Mesendoderm (in vitro differentiated cells): ENCODE measurements at regions not wholly inside any gene's neighbourhood (a gene's known extent, or its start where the extent isn't known, plus 50 kb on each side); places are given as distances from the start of the nearest gene placed in this dataset.
A peak's percentile ranks its signal among the peaks of the same experiment; 100 is the strongest.

ENCODE experiments used
- DNase-seq: peaks from one replicate; pipeline ENCODE4 v3.0.0; 2013
- H2AK5ac ChIP-seq: 2 replicates; pipeline ENCODE4 v1.6.1; 2013; ENCODE audit warnings: low read length, inconsistent platforms
- H2BK120ac ChIP-seq: 2 replicates; pipeline ENCODE4 v1.6.1; 2013; ENCODE audit warnings: low read depth, mild to moderate bottlenecking, low read length, moderate library complexity, mixed read lengths
- H2BK15ac ChIP-seq: replicated peaks from 2 replicates; pipeline ENCODE4 v1.6.1; 2013; ENCODE audit warnings: low read depth, mild to moderate bottlenecking, moderate library complexity
- H2BK5ac ChIP-seq: 2 replicates; pipeline ENCODE4 v1.6.1; 2013; ENCODE audit warnings: low read length, inconsistent platforms
- H3K18ac ChIP-seq: 2 replicates; pipeline ENCODE4 v1.6.1; 2013; ENCODE audit warnings: mild to moderate bottlenecking, low read length, mixed read lengths
- H3K23ac ChIP-seq: one replicate; pipeline ENCODE4 v1.6.1; 2013; ENCODE audit warnings: low read length
- H3K27ac ChIP-seq: 2 replicates; pipeline ENCODE4 v1.5.1; 2013; ENCODE audit warnings: low read depth, mild to moderate bottlenecking, inconsistent platforms, low read length, moderate library complexity
- H3K27me3 ChIP-seq: 2 replicates; pipeline ENCODE4 v1.6.1; 2013; ENCODE audit warnings: low read length, control low read depth, mild to moderate bottlenecking, inconsistent platforms; ENCODE audit not compliant: insufficient read depth, poor library complexity
- H3K36me3 ChIP-seq: 2 replicates; pipeline ENCODE4 v1.6.1; 2013; ENCODE audit warnings: low read length, inconsistent platforms; ENCODE audit not compliant: control insufficient read depth, insufficient read depth
- H3K4ac ChIP-seq: one replicate; pipeline ENCODE4 v1.6.1; 2013; ENCODE audit warnings: low read depth, mild to moderate bottlenecking, low read length, moderate library complexity
- H3K4me1 ChIP-seq: 2 replicates; pipeline ENCODE4 v1.6.1; 2013; ENCODE audit warnings: low read depth, low read length, inconsistent platforms; ENCODE audit not compliant: control insufficient read depth
- H3K4me2 ChIP-seq: 2 replicates; pipeline ENCODE4 v1.6.1; 2013; ENCODE audit warnings: low read length
- H3K4me3 ChIP-seq: 2 replicates; pipeline ENCODE4 v1.5.1; 2013; ENCODE audit warnings: mild to moderate bottlenecking, low read length
- H3K56ac ChIP-seq: one replicate; pipeline ENCODE4 v1.6.1; 2013; ENCODE audit warnings: low read length
- H3K79me1 ChIP-seq: 2 replicates; pipeline ENCODE4 v1.6.1; 2013; ENCODE audit warnings: low read length, inconsistent platforms
- H3K79me2 ChIP-seq: 2 replicates; pipeline ENCODE4 v1.6.1; 2013; ENCODE audit warnings: mild to moderate bottlenecking, low read length; ENCODE audit not compliant: control insufficient read depth, insufficient read depth
- H3K9ac ChIP-seq: 2 replicates; pipeline ENCODE4 v1.6.1; 2013; ENCODE audit warnings: low read length, inconsistent platforms
- H4K5ac ChIP-seq: one replicate; pipeline ENCODE4 v1.6.1; 2013; ENCODE audit warnings: low read length
- H4K8ac ChIP-seq: one replicate; pipeline ENCODE4 v1.6.1; 2013; ENCODE audit warnings: low read depth, mild to moderate bottlenecking, control low read depth, low read length, moderate library complexity
- WGBS: extraction: QIAGEN DNeasy Blood & Tissue Kit; methylation state at CpG from one replicate; pipeline ENCODE4 v1.1.7; 2013; ENCODE audit warnings: low lambda C conversion rate, missing lambda C conversion rate; ENCODE audit not compliant: insufficient coverage; ENCODE audit errors: extremely low coverage; 5-methylcytosine and 5-hydroxymethylcytosine counted together

- no peak overlapping the region for H3K9ac ChIP-seq
- no peak overlapping the region for H3K23ac ChIP-seq
- no peak overlapping the region for H2AK5ac ChIP-seq
- H3K4me1 ChIP-seq, result no peaks in the 10 kb centered on the region
- H3K27me3 ChIP-seq, result no peaks in the 10 kb centered on the region
- no peak overlapping the region for H3K56ac ChIP-seq
- no peak overlapping the region for H3K18ac ChIP-seq
- H3K4me2 ChIP-seq, result no peak overlapping the region
- no peak overlapping the region for H3K4me3 ChIP-seq
- H2BK120ac ChIP-seq, result no peak overlapping the region
- no CpG with 5 or more reads among the region's 2 CpGs for WGBS
- H3K4ac ChIP-seq, result no peak overlapping the region
- no peaks in the 10 kb centered on the region for H3K79me1 ChIP-seq
- no peak overlapping the region for H4K5ac ChIP-seq
- no peaks in the 10 kb centered on the region for H3K79me2 ChIP-seq
- peak; percentile 59 for DNase-seq
- no peak overlapping the region for H4K8ac ChIP-seq
- H2BK5ac ChIP-seq, result no peak overlapping the region
- H2BK15ac ChIP-seq, result no peak overlapping the region
- H3K27ac ChIP-seq, result no peak overlapping the region
- H3K36me3 ChIP-seq, result no peaks in the 10 kb centered on the region
Measured at GRCh38 chrX:149275836-149276235, 229.3 kb downstream of the IDS start.

DNA sequence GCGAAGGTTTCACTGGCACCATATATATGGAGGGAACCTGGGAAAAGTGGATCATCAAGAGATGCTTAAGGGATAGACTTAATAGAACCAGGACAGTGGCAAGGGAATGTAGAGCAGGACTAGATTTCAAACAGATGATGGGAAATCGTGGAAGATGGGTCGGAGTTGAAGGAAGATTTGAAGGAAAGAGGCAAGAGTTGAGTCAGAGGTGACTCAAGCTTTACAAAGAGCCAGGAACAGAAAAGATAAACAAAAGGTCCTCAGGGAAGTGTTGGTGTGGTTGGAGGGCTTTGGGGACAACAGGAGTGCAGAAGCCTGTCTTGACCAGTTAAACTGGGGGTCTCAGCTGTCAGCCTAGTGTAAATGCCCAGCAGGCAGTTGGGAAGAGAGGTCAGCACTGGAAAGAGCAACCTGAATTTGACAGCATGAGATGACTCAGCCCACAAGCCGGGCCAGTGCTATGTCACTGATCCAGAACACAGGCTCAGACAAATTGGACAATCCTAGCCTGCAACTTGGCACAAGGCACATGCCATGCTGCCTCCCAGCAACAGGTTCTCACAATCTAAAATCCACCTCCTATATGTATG, 230.5 kb downstream of the IDS start:
- no CpG with 5 or more reads among the region's 4 CpGs for WGBS
- DNase-seq, result no peak
- Histone ChIP-seq H3K4me1 (no peaks in the 10 kb centered on the region), H3K56ac (no peak overlapping the region), H2BK120ac (no peak overlapping the region), H3K27ac (no peak overlapping the region), H4K8ac (no peak overlapping the region), H3K79me2 (no peaks in the 10 kb centered on the region), H2AK5ac (no peak overlapping the region), H3K4ac (no peak overlapping the region), H4K5ac (no peak overlapping the region), H3K4me2 (no peak overlapping the region), H2BK15ac (no peak overlapping the region), H3K79me1 (no peaks in the 10 kb centered on the region), H3K36me3 (no peaks in the 10 kb centered on the region), H2BK5ac (no peak overlapping the region), H3K27me3 (no peaks in the 10 kb centered on the region), H3K18ac (no peak overlapping the region), H3K9ac (no peak overlapping the region), H3K4me3 (no peak overlapping the region), H3K23ac (no peak overlapping the region)

- WGBS, result no CpG with 5 or more reads among the region's 10 CpGs
- Histone ChIP-seq H3K27ac (no peak overlapping the region), H2BK15ac (no peak overlapping the region), H3K56ac (no peak overlapping the region), H3K4me3 (no peak overlapping the region), H3K23ac (no peak overlapping the region), H3K4me2 (no peak overlapping the region), H4K8ac (no peak overlapping the region), H2AK5ac (no peak overlapping the region), H3K4me1 (no peaks in the 10 kb centered on the region), H3K27me3 (no peaks in the 10 kb centered on the region), H3K4ac (no peak overlapping the region), H2BK5ac (no peak overlapping the region), H4K5ac (no peak overlapping the region), H3K9ac (no peak overlapping the region), H2BK120ac (no peak overlapping the region), H3K79me2 (no peaks in the 10 kb centered on the region), H3K36me3 (no peaks in the 10 kb centered on the region), H3K18ac (no peak overlapping the region), H3K79me1 (no peaks in the 10 kb centered on the region)
- DNase-seq, result no peak
Measured at GRCh38 chrX:149272690-149273463, 232.2 kb downstream of the IDS start.

DNA sequence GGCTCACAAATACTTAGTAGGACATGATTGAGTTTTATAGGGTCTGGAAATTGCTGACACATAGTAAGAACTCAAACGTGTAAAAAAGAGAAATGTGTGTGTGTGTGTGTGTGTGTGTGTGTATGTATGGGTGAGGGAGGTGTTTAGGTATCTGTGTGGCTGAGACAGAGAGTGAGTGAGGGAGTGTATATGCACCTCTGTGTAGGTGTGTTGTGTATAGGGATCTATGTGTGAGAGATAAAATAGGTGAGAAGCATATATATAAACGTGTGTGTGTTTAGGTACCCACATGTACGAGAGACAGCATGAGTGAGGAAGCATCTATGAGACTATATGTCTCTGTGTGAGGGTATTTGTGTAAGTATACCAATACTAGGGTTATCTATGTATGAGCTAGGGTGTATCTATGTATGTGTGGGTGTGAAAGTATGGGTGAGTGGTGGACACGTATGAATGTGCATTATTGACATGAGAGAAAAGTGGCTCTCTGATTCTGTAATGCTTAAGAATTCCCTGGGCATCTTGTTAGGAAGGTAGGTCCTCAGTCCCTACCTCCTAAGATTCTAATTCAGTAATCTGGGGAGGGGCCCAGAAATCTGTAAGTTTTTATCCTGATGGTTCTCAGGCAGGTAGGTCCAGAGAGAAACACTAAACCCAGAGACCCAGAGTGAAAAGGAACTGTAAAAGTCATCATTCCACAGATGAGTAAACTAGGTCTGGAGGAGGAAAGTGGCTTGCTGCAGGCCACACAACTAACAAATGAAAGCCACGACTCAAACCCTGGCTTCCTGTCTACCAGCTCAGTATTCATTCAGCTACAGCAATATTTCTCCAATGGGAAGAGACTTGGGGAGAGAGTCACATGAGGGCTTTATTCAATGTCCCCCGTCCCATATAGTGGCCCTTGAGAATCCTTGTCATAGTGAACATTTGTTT, 237.0 kb downstream of the IDS start:
- Histone ChIP-seq H3K36me3 (no peaks in the 10 kb centered on the region), H3K27me3 (no peaks in the 10 kb centered on the region), H3K9ac (no peak overlapping the region), H2BK15ac (no peak overlapping the region), H4K5ac (no peak overlapping the region), H3K4ac (no peak overlapping the region), H2AK5ac (no peak overlapping the region), H3K4me3 (no peak overlapping the region), H4K8ac (no peak overlapping the region), H3K27ac (no peak overlapping the region), H3K4me1 (no peaks in the 10 kb centered on the region), H3K56ac (no peak overlapping the region), H2BK5ac (no peak overlapping the region), H3K18ac (no peak overlapping the region), H3K23ac (no peak overlapping the region), H3K79me1 (no peaks in the 10 kb centered on the region), H3K4me2 (no peak overlapping the region), H3K79me2 (no peaks in the 10 kb centered on the region), H2BK120ac (no peak overlapping the region)
- no CpG with 5 or more reads among the region's 6 CpGs for WGBS
- no peak for DNase-seq

- H3K79me1 ChIP-seq, result no peaks in the 10 kb centered on the region
- DNase-seq, result no peak
- no peak overlapping the region for H2BK15ac ChIP-seq
- no peak overlapping the region for H3K4ac ChIP-seq
- H4K8ac ChIP-seq, result no peak overlapping the region
- no peak overlapping the region for H4K5ac ChIP-seq
- no peak overlapping the region for H3K23ac ChIP-seq
- no peak overlapping the region for H2BK5ac ChIP-seq
- no peaks in the 10 kb centered on the region for H3K4me1 ChIP-seq
- no peak overlapping the region for H3K4me2 ChIP-seq
- H2BK120ac ChIP-seq, result no peak overlapping the region
- no peak overlapping the region for H2AK5ac ChIP-seq
- no peak overlapping the region for H3K9ac ChIP-seq
- WGBS, result no CpG with 5 or more reads among the region's 1 CpG
- H3K27ac ChIP-seq, result no peak overlapping the region
- no peaks in the 10 kb centered on the region for H3K27me3 ChIP-seq
- no peak overlapping the region for H3K18ac ChIP-seq
- no peaks in the 10 kb centered on the region for H3K79me2 ChIP-seq
- H3K56ac ChIP-seq, result no peak overlapping the region
- no peaks in the 10 kb centered on the region for H3K36me3 ChIP-seq
- no peak overlapping the region for H3K4me3 ChIP-seq
Measured at GRCh38 chrX:149262086-149262485, 243.0 kb downstream of the IDS start.
